ENCODE measurements at regions not wholly inside any gene's neighbourhood (a gene's known extent, or its start where the extent isn't known, plus 50 kb on each side); places are given as distances from the start of the nearest gene placed in this dataset.

- TF ChIP-seq CTCF (conservative IDR thresholded peaks at IDR 0.05; ENCODE audit: low read depth, low read length) (no peak), RAD21 (IDR thresholded peaks at IDR 0.05; ENCODE audit: low read length) (no peak), BHLHE40 (IDR thresholded peaks at IDR 0.05; ENCODE audit: low read depth, low read length) (no peak), RCOR1 (IDR thresholded peaks at IDR 0.05; ENCODE audit: insufficient replicate concordance, low read length) (no peak), FOS (IDR thresholded peaks at IDR 0.05; ENCODE audit: low read depth, low read length) (no peak), MXI1 (IDR thresholded peaks at IDR 0.05; ENCODE audit: borderline replicate concordance, low read depth, low read length) (no peak), SMC3 (IDR thresholded peaks at IDR 0.05; ENCODE audit: low read depth, low read length) (no peak), POLR2A (IDR thresholded peaks at IDR 0.05; ENCODE audit: low read depth, low read length) (no peak), CEBPB (IDR thresholded peaks at IDR 0.05; ENCODE audit: low read depth, low read length) (no peak), USF2 (IDR thresholded peaks at IDR 0.05; ENCODE audit: low read depth, low read length) (no peak), ELK1 (IDR thresholded peaks at IDR 0.05; ENCODE audit: borderline replicate concordance, low read depth, low read length) (no peak)
Observed at GRCh38 chr2:67057123-67057522, 340.0 kb upstream of the ETAA1 start.

All from IMR-90 (cell line).